Erythroblast (primary cell): ENCODE measurements at regions not wholly inside any gene's neighbourhood (a gene's known extent, or its start where the extent isn't known, plus 50 kb on each side); places are given as distances from the start of the nearest gene placed in this dataset.

ENCODE experiments used
- GATA1 ChIP-seq: IDR thresholded peaks from 2 replicates; pipeline ENCODE4 v1.6.1; 2011; ENCODE audit warnings: low read depth, mild to moderate bottlenecking, control low read depth, low read length, moderate library complexity
- POLR2A ChIP-seq: IDR thresholded peaks from 2 replicates; pipeline ENCODE4 v1.6.1; 2011; ENCODE audit warnings: mild to moderate bottlenecking, low read length

GRCh38 chr4:1510931-1511330, 104.7 kb upstream of the NKX1-1 start:
- TF ChIP-seq POLR2A (no peak), GATA1 (no peak)
